HG03457 (cell line): ENCODE measurements at regions not wholly inside any gene's neighbourhood (a gene's known extent, or its start where the extent isn't known, plus 50 kb on each side); places are given as distances from the start of the nearest gene placed in this dataset.

Experiments
- ATAC-seq: cut with Tn5 transposase; IDR thresholded peaks from one replicate; pipeline ENCODE4 v1.9.1; 2021; ENCODE audit warnings: moderate number of reproducible peaks; ENCODE audit not compliant: unreplicated experiment

DNA sequence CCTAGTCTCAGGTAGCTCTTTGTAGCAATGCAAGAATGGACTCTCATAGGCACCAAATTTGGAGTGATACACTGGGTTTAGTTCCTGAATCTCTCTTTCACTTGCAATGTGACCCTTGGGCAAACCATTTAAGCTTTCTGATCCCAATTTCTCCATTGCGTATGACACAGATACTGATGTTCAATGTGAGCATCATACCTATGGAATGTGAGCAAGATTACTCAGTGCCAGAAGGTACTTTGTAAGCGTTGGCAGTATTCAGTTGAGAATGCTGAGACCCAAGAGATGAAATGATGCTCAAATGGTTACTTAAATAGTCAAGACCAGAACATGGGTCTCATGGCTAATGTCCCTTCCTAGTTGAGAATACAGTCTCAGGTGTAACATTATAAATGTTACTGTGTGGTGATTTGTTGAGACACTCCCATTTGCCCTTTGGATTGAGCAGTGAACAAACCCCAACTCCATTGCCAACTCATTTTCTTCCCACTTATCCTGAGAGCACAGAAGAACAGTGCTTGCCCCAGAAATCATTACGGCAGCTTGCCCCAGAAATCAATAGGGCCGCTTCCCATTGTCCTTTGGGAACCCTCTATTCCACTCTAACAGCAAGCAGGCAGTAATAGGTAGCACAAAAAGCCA, 134.1 kb downstream of the SOX9 start:
- no peak for ATAC-seq

GRCh38 chr17:72255481-72255880, 134.7 kb downstream of the SOX9 start:
- ATAC-seq: no peak

DNA sequence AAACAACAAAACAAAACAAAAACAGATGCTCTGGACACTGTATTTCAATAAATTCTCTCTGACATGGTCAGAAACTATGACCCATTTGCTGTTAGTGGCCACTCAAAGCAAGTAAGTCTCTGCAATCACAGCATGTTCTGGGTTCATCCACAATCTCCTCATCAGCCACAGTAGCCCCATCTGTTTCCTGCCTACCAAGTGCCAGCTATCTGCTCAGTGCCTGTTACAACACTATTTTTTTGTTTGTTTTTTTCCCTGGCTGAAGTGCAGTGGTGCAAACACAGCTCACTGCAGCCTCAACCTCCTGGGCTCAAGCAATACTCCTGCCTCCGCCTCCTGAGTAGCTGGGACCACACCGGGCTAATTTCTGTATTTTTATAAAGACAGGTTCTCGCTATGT, 137.9 kb downstream of the SOX9 start:
- ATAC-seq: no peak

DNA sequence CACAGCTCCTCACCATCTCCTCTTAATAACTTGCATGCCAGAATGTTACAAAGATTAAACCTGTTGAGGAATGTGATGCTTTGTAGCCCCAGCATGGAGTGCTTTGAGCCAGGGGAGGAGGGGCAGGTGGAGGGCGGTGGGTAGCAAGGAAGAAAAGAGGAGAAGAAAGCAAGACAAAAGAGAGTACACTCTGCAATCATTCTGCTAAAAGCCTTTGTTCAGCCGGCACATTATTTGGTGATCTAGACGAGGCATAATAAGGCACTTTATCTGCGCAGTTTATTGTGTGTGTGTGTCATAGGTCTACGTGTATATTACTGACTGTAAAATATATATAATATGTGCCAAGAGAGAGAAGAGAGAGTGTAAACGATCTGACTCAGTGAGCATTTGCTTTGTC, 139.1 kb downstream of the SOX9 start:
- ATAC-seq: no peak

DNA sequence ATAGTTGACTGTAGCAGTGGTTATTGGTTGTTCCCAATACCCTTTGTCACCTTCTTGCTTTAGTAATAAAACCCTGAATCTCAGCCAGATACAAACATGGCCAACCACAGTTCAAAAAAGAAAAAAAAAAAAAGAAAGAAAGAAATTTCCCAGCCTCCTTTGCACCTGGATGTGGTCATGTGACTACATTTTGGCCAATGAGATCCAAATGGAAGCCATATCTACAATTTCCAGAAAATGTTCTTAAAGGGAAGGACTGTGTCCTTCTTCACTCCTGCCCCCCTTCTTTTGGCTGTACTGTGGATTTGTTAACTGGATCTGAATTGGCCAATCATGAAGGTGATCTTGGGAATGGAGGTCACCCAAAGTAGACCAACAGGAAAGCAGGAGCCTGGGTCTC, 141.9 kb downstream of the SOX9 start:
- ATAC-seq: no peak

DNA sequence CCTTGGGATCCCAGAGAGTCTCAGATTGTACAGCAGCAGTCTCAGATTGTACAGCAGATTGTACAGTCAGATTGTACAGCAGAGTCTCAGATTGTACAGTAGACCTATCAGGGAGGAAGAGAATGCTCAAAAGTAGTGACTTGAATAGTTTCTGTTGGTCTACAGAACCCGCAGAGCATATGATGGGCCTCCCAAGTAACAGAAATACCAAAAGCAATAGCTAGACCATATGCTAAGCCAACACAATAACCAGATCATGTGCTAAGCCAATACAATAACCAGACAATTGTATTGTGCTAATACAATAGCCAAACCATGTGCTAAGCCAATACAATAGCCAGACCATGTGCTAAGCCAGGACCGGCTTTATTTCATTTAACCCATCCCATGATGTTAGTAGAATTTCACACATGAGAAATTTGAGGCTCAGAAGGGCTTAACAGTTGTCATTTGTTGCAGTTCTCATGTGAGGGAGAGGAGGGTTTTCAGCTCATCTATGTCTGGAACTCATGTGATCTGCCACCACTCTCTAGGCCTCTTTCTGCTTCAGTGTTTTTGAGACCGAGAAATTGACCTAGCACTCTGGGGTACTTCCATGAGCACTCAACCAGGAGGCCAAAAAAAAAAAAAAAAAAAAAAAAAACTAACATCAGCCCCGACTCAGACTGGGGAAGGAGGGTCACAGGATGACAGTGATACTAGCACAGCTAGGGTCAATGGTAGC, 144.0 kb downstream of the SOX9 start:
- ATAC-seq: no peak

- no peak for ATAC-seq
Observed at GRCh38 chr17:72266112-72266775, 145.4 kb downstream of the SOX9 start.

- ATAC-seq: no peak
Observed at GRCh38 chr17:72267601-72268000, 146.8 kb downstream of the SOX9 start.

DNA sequence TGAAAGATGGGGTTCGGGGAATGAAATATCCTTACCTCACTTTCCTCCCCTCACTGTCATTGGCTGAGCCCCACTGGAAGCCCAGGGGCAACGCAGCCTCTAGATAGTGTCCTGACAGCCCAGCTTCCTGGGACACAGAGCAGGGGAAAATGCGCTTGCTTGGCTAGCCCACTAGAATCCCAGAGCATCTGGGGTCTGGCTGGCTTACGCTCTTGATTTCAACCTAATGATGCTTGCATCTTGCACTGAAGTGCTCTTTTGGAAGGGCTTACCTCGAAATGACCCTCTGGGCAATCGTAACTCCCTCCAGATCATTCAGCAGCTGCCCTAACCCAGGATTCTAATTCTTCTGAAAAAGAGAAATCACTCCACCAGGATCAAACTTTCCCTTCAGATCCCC, 147.6 kb downstream of the SOX9 start:
- no peak for ATAC-seq

- ATAC-seq: no peak
Observed at GRCh38 chr17:72270273-72270924, 149.6 kb downstream of the SOX9 start.

DNA sequence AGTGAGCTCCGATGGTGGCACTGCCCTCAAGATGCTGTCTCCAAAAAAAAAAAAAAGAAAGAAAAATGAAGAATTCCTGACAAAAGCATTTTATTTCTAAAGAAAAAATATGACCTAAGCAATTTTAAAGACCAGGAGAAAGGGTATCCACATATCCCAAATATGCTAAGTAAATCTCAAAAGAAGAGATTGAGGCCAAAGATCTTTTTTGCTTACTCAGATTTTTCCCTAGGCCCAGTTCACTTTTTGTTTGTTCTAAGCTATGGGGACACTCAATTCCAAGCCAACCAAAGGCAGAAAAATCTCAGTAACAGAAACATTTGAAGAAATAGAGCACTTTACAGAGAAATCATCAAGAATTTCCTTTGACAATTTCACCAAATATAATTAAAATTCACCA, 150.8 kb downstream of the SOX9 start:
- ATAC-seq: no peak

GRCh38 chr17:72273289-72274056, 152.7 kb downstream of the SOX9 start:
- no peak for ATAC-seq

DNA sequence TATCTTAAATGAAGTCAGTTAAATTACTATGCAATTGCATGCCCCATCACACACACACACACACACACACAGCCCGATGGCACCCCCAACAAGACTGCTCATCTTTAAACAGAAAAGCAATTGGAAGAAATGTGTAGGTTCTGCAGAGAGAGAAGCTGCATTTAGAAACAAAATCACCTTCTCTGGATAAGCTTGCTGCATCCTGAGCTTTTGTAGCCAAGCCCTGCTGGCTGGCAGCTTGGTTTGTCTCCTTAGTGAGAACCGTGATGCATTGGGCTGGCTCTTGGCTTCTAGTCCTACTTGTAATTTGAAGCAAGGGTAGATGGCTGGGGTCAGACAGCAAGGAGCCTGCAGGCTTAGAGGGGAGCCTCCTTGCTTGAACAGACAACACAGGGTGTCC, 153.8 kb downstream of the SOX9 start:
- no peak for ATAC-seq

- ATAC-seq: no peak
Observed at GRCh38 chr17:72280881-72281280, 160.1 kb downstream of the SOX9 start.

- ATAC-seq: no peak
Observed at GRCh38 chr17:72282439-72283029, 161.7 kb downstream of the SOX9 start.

- no peak for ATAC-seq
Observed at GRCh38 chr17:72284806-72285205, 164.0 kb downstream of the SOX9 start.

GRCh38 chr17:72287586-72287985, 166.8 kb downstream of the SOX9 start:
- ATAC-seq: no peak

DNA sequence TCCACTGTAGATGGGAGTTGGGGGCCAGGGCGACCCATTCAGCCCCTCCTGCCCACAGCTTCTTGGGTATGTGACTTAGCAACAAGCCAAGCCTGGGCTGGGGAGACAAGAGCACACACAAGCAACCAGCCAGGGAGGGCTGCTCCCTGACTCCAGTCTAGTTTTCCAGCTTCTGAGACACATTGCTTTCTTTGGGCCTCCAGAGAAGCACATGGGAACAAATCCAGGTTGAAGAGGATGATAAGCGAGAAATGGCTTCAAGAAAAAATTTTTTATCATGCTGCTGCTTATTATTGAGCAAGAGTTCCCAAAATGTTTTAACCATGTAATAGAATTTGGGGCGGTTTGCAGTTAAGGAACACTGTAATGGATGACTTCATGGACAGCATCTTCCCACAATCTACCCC, 173.7 kb downstream of the SOX9 start:
- no peak for ATAC-seq

- ATAC-seq: no peak
Observed at GRCh38 chr17:72295916-72296315, 175.1 kb downstream of the SOX9 start.

DNA sequence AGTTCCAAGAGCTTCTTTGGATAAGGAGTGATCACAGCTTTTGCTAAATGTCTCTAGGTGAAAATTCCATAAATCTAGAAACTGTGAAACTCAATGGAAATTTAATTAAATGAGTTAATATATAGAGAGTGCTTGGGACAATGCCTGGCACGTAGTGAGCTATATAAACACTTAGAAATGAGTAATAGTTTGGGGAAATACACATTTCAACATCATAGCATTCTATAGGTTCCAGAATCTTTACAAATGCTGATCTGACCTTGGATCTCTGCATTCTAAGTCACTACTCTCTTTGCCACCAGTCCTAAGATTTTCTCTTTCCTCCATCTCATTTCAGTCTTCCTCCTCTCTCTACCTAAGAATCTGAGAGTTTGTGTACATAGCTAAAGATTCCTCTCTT, 175.6 kb downstream of the SOX9 start:
- no peak for ATAC-seq
